PC-3 (cell line): ENCODE measurements at regions not wholly inside any gene's neighbourhood (a gene's known extent, or its start where the extent isn't known, plus 50 kb on each side); places are given as distances from the start of the nearest gene placed in this dataset.

ENCODE experiments used
- CTCF ChIP-seq: fragments of 300-600 bp; sonication (generic); conservative IDR thresholded peaks from 2 replicates; pipeline ENCODE4 v1.5.1; 2017; ENCODE audit warnings: antibody characterized with exemption, low read depth, mild to moderate bottlenecking, low read length
- EZH2 ChIP-seq: fragments of 300-600 bp; sonication (generic); IDR thresholded peaks from one replicate; pipeline ENCODE4 v1.6.1; 2017; ENCODE audit warnings: antibody characterized with exemption, mild to moderate bottlenecking, low read length; ENCODE audit not compliant: unreplicated experiment
- EZH2phosphoT487 ChIP-seq: fragments of 300-600 bp; sonication (generic); IDR thresholded peaks from 2 replicates; pipeline ENCODE4 v1.6.1; 2018; ENCODE audit warnings: mild to moderate bottlenecking, antibody characterized with exemption, low read length, borderline replicate concordance

- no peak for TF ChIP-seq EZH2
- no peak for TF ChIP-seq CTCF
- TF ChIP-seq EZH2phosphoT487 = no peak
Observed at GRCh38 chr1:81364088-81364487, 436.6 kb upstream of the ADGRL2 start.
